ENCODE measurements at regions not wholly inside any gene's neighbourhood (a gene's known extent, or its start where the extent isn't known, plus 50 kb on each side); places are given as distances from the start of the nearest gene placed in this dataset.

GRCh38 chr2:4670331-4670730 is 967.0 kb downstream of the DCDC2C start:
- in situ Hi-C loops (cut with HindIII; ENCODE audit: low sequenced_read_pairs) = no loop called here

GRCh38 chr2:4673025-4673489 is 969.7 kb downstream of the DCDC2C start:
- in situ Hi-C loops (cut with HindIII; ENCODE audit: low sequenced_read_pairs) = no loop called here

GRCh38 chr2:4674007-4674406 is 970.6 kb downstream of the DCDC2C start:
- in situ Hi-C loops (cut with HindIII; ENCODE audit: low sequenced_read_pairs) = no loop called here

GRCh38 chr2:4675295-4675694 is 971.9 kb downstream of the DCDC2C start:
- in situ Hi-C loops (cut with HindIII; ENCODE audit: low sequenced_read_pairs) = no loop called here

- in situ Hi-C loops (cut with HindIII; ENCODE audit: low sequenced_read_pairs) = no loop called here
Measured at GRCh38 chr2:4678927-4679326, 975.6 kb downstream of the DCDC2C start.

- in situ Hi-C loops (cut with HindIII; ENCODE audit: low sequenced_read_pairs) = no loop called here
Measured at GRCh38 chr2:4679391-4679790, 976.0 kb downstream of the DCDC2C start.

GRCh38 chr2:4684921-4685320 is 981.5 kb downstream of the DCDC2C start:
- in situ Hi-C loops (cut with HindIII; ENCODE audit: low sequenced_read_pairs) = no loop called here

GRCh38 chr2:4690913-4691312 is 987.5 kb downstream of the DCDC2C start:
- in situ Hi-C loops (cut with HindIII; ENCODE audit: low sequenced_read_pairs) = no loop called here

GRCh38 chr2:4693266-4693665 is 989.9 kb downstream of the DCDC2C start:
- in situ Hi-C loops (cut with HindIII; ENCODE audit: low sequenced_read_pairs) = no loop called here

GRCh38 chr2:4695281-4695861 is 992.0 kb downstream of the DCDC2C start:
- in situ Hi-C loops (cut with HindIII; ENCODE audit: low sequenced_read_pairs) = no loop called here

- in situ Hi-C loops (cut with HindIII; ENCODE audit: low sequenced_read_pairs) = no loop called here
Measured at GRCh38 chr2:4715065-4715464, 977.1 kb upstream of the SOX11 start.

GRCh38 chr2:4718777-4719176 is 973.4 kb upstream of the SOX11 start:
- in situ Hi-C loops (cut with HindIII; ENCODE audit: low sequenced_read_pairs) = no loop called here

GRCh38 chr2:4725618-4726017 is 966.6 kb upstream of the SOX11 start:
- in situ Hi-C loops (cut with HindIII; ENCODE audit: low sequenced_read_pairs) = no loop called here

- in situ Hi-C loops (cut with HindIII; ENCODE audit: low sequenced_read_pairs) = no loop called here
Measured at GRCh38 chr2:4732560-4732959, 959.6 kb upstream of the SOX11 start.

GRCh38 chr2:4745056-4745991 is 946.9 kb upstream of the SOX11 start:
- in situ Hi-C loops (cut with HindIII; ENCODE audit: low sequenced_read_pairs) = no loop called here

GRCh38 chr2:4753721-4754120 is 938.5 kb upstream of the SOX11 start:
- in situ Hi-C loops (cut with HindIII; ENCODE audit: low sequenced_read_pairs) = no loop called here

- in situ Hi-C loops (cut with HindIII; ENCODE audit: low sequenced_read_pairs) = no loop called here
Measured at GRCh38 chr2:4762951-4763376, 929.2 kb upstream of the SOX11 start.

GRCh38 chr2:4765787-4766530 is 926.2 kb upstream of the SOX11 start:
- in situ Hi-C loops (cut with HindIII; ENCODE audit: low sequenced_read_pairs) = no loop called here

GRCh38 chr2:4775668-4776067 is 916.5 kb upstream of the SOX11 start:
- in situ Hi-C loops (cut with HindIII; ENCODE audit: low sequenced_read_pairs) = no loop called here

- in situ Hi-C loops (cut with HindIII; ENCODE audit: low sequenced_read_pairs) = no loop called here
Measured at GRCh38 chr2:4780679-4781078, 911.5 kb upstream of the SOX11 start.

- in situ Hi-C loops (cut with HindIII; ENCODE audit: low sequenced_read_pairs) = no loop called here
Measured at GRCh38 chr2:4782647-4783046, 909.5 kb upstream of the SOX11 start.

Data from endothelial cell of hepatic sinusoid (primary cell).